ENCODE measurements at regions not wholly inside any gene's neighbourhood (a gene's known extent, or its start where the extent isn't known, plus 50 kb on each side); places are given as distances from the start of the nearest gene placed in this dataset.

GRCh38 chr1:178649582-178650350 lies 75.3 kb upstream of the RALGPS2 start:
- no peaks in the 10 kb centered on the region for H3K36me3 ChIP-seq (ENCODE audit: control insufficient read depth, insufficient read depth, low read length)
- Mint-ChIP-seq H3K27ac (no peak overlapping the region), H3K9me3 (no peaks in the 10 kb centered on the region), H3K36me3 (no peaks in the 10 kb centered on the region), H3K4me3 (no peak overlapping the region), H3K4me1 (no peaks in the 10 kb centered on the region), H3K27me3 (ENCODE audit: low read depth in 2 of 2) (peaks cover 8% of the 10 kb centered on the region in 2 donors)
- H3K4me3 ChIP-seq (ENCODE audit: low read length), result no peak overlapping the region
- DNase-seq (no peak), ATAC-seq (no peak)
- H3K9me3 ChIP-seq (ENCODE audit: control insufficient read depth, insufficient read depth, low read length), result no peaks in the 10 kb centered on the region
- TF ChIP-seq, protein P1, sequence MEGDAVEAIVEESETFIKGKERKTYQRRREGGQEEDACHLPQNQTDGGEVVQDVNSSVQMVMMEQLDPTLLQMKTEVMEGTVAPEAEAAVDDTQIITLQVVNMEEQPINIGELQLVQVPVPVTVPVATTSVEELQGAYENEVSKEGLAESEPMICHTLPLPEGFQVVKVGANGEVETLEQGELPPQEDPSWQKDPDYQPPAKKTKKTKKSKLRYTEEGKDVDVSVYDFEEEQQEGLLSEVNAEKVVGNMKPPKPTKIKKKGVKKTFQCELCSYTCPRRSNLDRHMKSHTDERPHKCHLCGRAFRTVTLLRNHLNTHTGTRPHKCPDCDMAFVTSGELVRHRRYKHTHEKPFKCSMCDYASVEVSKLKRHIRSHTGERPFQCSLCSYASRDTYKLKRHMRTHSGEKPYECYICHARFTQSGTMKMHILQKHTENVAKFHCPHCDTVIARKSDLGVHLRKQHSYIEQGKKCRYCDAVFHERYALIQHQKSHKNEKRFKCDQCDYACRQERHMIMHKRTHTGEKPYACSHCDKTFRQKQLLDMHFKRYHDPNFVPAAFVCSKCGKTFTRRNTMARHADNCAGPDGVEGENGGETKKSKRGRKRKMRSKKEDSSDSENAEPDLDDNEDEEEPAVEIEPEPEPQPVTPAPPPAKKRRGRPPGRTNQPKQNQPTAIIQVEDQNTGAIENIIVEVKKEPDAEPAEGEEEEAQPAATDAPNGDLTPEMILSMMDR (IDR thresholded peaks at IDR 0.05), result no peak
- no peaks in the 10 kb centered on the region for H3K27me3 ChIP-seq (ENCODE audit: control insufficient read depth, insufficient read depth, low read length)
- 90% methylated on average over 5 of the region's 8 CpGs for WGBS (ENCODE audit: insufficient coverage)
- H3K4me1 ChIP-seq (ENCODE audit: control insufficient read depth, insufficient read depth, low read length), result no peaks in the 10 kb centered on the region
- no peak overlapping the region for H3K27ac ChIP-seq (ENCODE audit: low read length)
- intact Hi-C loops (cut with micrococcal nuclease), result no loop called here

DNA sequence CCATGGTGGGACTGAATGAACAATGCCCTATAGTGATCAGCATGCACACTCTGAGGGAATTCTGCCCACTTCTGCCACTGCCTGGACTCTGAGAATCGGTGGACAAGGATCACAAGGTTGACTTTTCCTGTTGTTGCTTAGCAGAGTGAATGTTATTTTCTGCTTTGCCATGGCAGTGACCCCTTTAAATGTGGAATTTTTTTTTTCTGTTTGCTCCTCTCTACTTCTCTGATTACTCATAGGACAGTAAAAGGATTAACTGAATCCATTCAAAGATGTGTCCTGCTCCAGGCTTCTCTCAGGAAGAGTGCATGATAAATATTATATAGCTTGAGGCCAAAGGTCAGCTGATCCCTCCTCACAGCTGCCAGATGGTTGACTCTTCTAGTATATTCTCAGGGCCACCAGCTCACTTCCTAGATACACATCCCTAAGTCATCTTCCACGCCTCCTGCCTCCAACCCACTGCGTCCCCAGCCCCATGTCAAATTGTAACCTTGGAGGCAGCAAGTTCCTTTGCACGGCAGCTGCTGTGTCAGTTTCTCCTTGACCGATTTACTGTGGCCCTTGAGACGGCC lies 74.0 kb upstream of the RALGPS2 start:
- Mint-ChIP-seq H3K27me3 (ENCODE audit: low read depth in 2 of 2) (peaks cover 8% of the 10 kb centered on the region in 2 donors), H3K4me3 (no peak overlapping the region), H3K36me3 (no peaks in the 10 kb centered on the region), H3K4me1 (no peaks in the 10 kb centered on the region), H3K9me3 (no peaks in the 10 kb centered on the region), H3K27ac (no peak overlapping the region)
- intact Hi-C loops (cut with micrococcal nuclease), result no loop called here
- Histone ChIP-seq H3K4me1 (ENCODE audit: control insufficient read depth, insufficient read depth, low read length) (no peaks in the 10 kb centered on the region), H3K36me3 (ENCODE audit: control insufficient read depth, insufficient read depth, low read length) (no peaks in the 10 kb centered on the region), H3K9me3 (ENCODE audit: control insufficient read depth, insufficient read depth, low read length) (no peaks in the 10 kb centered on the region), H3K27me3 (ENCODE audit: control insufficient read depth, insufficient read depth, low read length) (no peaks in the 10 kb centered on the region), H3K4me3 (ENCODE audit: low read length) (no peak overlapping the region), H3K27ac (ENCODE audit: low read length) (no peak overlapping the region)
- TF ChIP-seq, protein P1 (IDR thresholded peaks at IDR 0.05), result no peak
- no peak for DNase-seq
- 79% methylated on average over 6 of the region's 6 CpGs for WGBS (ENCODE audit: insufficient coverage)
- no peak for ATAC-seq

GRCh38 chr1:178651742-178652141 lies 73.3 kb upstream of the RALGPS2 start:
- WGBS (ENCODE audit: insufficient coverage), result 95% methylated on average over 5 of the region's 9 CpGs

More at GRCh38 chr1:178651742-178652141, 73.3 kb upstream of the RALGPS2 start:
- no peak for DNase-seq
- H3K36me3 ChIP-seq (ENCODE audit: control insufficient read depth, insufficient read depth, low read length), result no peaks in the 10 kb centered on the region
- Mint-ChIP-seq H3K36me3 (no peaks in the 10 kb centered on the region), H3K4me3 (no peak overlapping the region), H3K27ac (no peak overlapping the region), H3K4me1 (no peaks in the 10 kb centered on the region), H3K9me3 (no peaks in the 10 kb centered on the region), H3K27me3 (ENCODE audit: low read depth in 2 of 2) (peaks cover 8% of the 10 kb centered on the region in 2 donors)
- intact Hi-C loops (cut with micrococcal nuclease), result no loop called here
- ATAC-seq, result no peak
- H3K27me3 ChIP-seq (ENCODE audit: control insufficient read depth, insufficient read depth, low read length), result no peaks in the 10 kb centered on the region
- no peak overlapping the region for H3K4me3 ChIP-seq (ENCODE audit: low read length)
- no peak overlapping the region for H3K27ac ChIP-seq (ENCODE audit: low read length)
- no peaks in the 10 kb centered on the region for H3K9me3 ChIP-seq (ENCODE audit: control insufficient read depth, insufficient read depth, low read length)
- H3K4me1 ChIP-seq (ENCODE audit: control insufficient read depth, insufficient read depth, low read length), result no peaks in the 10 kb centered on the region
- TF ChIP-seq, protein P1 (IDR thresholded peaks at IDR 0.05), result no peak
